SK-N-SH treated with all-trans-retinoic acid at 6 μM for 48 hours (cell line): ENCODE measurements at regions not wholly inside any gene's neighbourhood (a gene's known extent, or its start where the extent isn't known, plus 50 kb on each side); places are given as distances from the start of the nearest gene placed in this dataset.

Source experiments
- ATAC-seq: fragments of 200-7000 bp; cut with Tn5 transposase; 3 replicates; pipeline ENCODE4 v1.9.1; 2020; ENCODE audit warnings: mild to moderate bottlenecking, moderate library complexity
- ARNTL ChIP-seq: fragments of 450-650 bp; formaldehyde crosslinking; IDR thresholded peaks from 2 replicates; pipeline ENCODE4 v1.5.0; 2020; ENCODE audit warnings: low read depth, mild to moderate bottlenecking, moderate library complexity, borderline replicate concordance
- BACH2 ChIP-seq: fragments of 250-450 bp; sonication (Bioruptor Pico); IDR thresholded peaks from 2 replicates; pipeline ENCODE4 v1.9.0; 2021; ENCODE audit warnings: mild to moderate bottlenecking, borderline replicate concordance
- CREB5 ChIP-seq: fragments of 250-450 bp; sonication (Bioruptor Pico); IDR thresholded peaks from 2 replicates; pipeline ENCODE4 v1.5.1; 2020; ENCODE audit warnings: low read depth, mild to moderate bottlenecking, moderate library complexity
- CSDC2 ChIP-seq: fragments of 250-450 bp; sonication (Bioruptor Pico); IDR thresholded peaks from 2 replicates; pipeline ENCODE4 v1.5.0; 2020; ENCODE audit warnings: mild to moderate bottlenecking, moderate library complexity
- CSRNP3 ChIP-seq: fragments of 250-450 bp; sonication (Bioruptor Pico); IDR thresholded peaks from 2 replicates; pipeline ENCODE4 v1.5.1; 2021; ENCODE audit warnings: mild to moderate bottlenecking, moderate library complexity
- ESRRG ChIP-seq: fragments of 250-450 bp; sonication (Bioruptor Pico); IDR thresholded peaks from 2 replicates; pipeline ENCODE4 v1.6.1; 2021; ENCODE audit warnings: mild to moderate bottlenecking
- GLIS3 ChIP-seq: fragments of 250-450 bp; sonication (Bioruptor Pico); IDR thresholded peaks from 2 replicates; pipeline ENCODE4 v1.5.0; 2020; ENCODE audit warnings: mild to moderate bottlenecking, moderate library complexity
- ISL1 ChIP-seq: fragments of 250-450 bp; sonication (Bioruptor Pico); IDR thresholded peaks from 2 replicates; pipeline ENCODE4 v2.1.2; 2022; ENCODE audit warnings: mild to moderate bottlenecking, moderate library complexity
- OSR1 ChIP-seq: fragments of 250-450 bp; sonication (Bioruptor Pico); IDR thresholded peaks from 2 replicates; pipeline ENCODE4 v1.8.0; 2022; ENCODE audit warnings: moderate library complexity, mild to moderate bottlenecking, inconsistent platforms
- PPARA ChIP-seq: fragments of 250-450 bp; sonication (Bioruptor Pico); IDR thresholded peaks from 2 replicates; pipeline ENCODE4 v1.5.0; 2020; ENCODE audit warnings: mild to moderate bottlenecking, borderline replicate concordance
- RARB ChIP-seq: fragments of 250-450 bp; sonication (Bioruptor Pico); IDR thresholded peaks from 2 replicates; pipeline ENCODE4 v1.8.0; 2021; ENCODE audit warnings: mild to moderate bottlenecking, moderate library complexity
- SNAI2 ChIP-seq: fragments of 250-450 bp; sonication (Bioruptor Pico); IDR thresholded peaks from 2 replicates; pipeline ENCODE4 v1.5.0; 2020; ENCODE audit warnings: mild to moderate bottlenecking, moderate library complexity
- TCF4 ChIP-seq: fragments of 250-450 bp; sonication (Bioruptor Pico); IDR thresholded peaks from 2 replicates; pipeline ENCODE4 v1.8.0; 2021; ENCODE audit warnings: mild to moderate bottlenecking, moderate library complexity, borderline replicate concordance
- TOX ChIP-seq: fragments of 250-450 bp; sonication (Bioruptor Pico); IDR thresholded peaks from 2 replicates; pipeline ENCODE4 v1.8.0; 2021; ENCODE audit warnings: mild to moderate bottlenecking, moderate library complexity, borderline replicate concordance
- ZFP3 ChIP-seq: fragments of 250-450 bp; sonication (Bioruptor Pico); IDR thresholded peaks from 2 replicates; pipeline ENCODE4 v1.5.0; 2020; ENCODE audit warnings: mild to moderate bottlenecking, moderate library complexity
- ZFP30 ChIP-seq: fragments of 450-650 bp; formaldehyde crosslinking; IDR thresholded peaks from 2 replicates; pipeline ENCODE4 v1.5.0; 2022; ENCODE audit warnings: mild to moderate bottlenecking, moderate library complexity
- ZNF565 ChIP-seq: fragments of 450-650 bp; formaldehyde crosslinking; conservative IDR thresholded peaks from 2 replicates; pipeline ENCODE4 v1.5.0; 2020; ENCODE audit warnings: low read depth, mild to moderate bottlenecking, moderate library complexity
- ZNF70 ChIP-seq: fragments of 450-650 bp; formaldehyde crosslinking; IDR thresholded peaks from 2 replicates; pipeline ENCODE4 v1.5.0; 2020; ENCODE audit warnings: mild to moderate bottlenecking, moderate library complexity
- ZNF8 ChIP-seq: fragments of 450-650 bp; formaldehyde crosslinking; IDR thresholded peaks from 2 replicates; pipeline ENCODE4 v1.5.0; 2020; ENCODE audit warnings: mild to moderate bottlenecking, moderate library complexity
- TF ChIP-seq, protein P1 (sequence below): fragments of 250-450 bp; sonication (Bioruptor Pico); IDR thresholded peaks from 2 replicates; pipeline ENCODE4 v1.5.0; 2020; ENCODE audit warnings: mild to moderate bottlenecking, moderate library complexity
- TF ChIP-seq, protein P2 (sequence below): fragments of 250-450 bp; sonication (Bioruptor Pico); IDR thresholded peaks from 2 replicates; pipeline ENCODE4 v1.8.0; 2021; ENCODE audit warnings: low read depth, mild to moderate bottlenecking, moderate library complexity, borderline replicate concordance
- TF ChIP-seq, protein P3 (sequence below): fragments of 250-450 bp; sonication (Bioruptor Pico); IDR thresholded peaks from 2 replicates; pipeline ENCODE4 v1.8.0; 2020; ENCODE audit warnings: mild to moderate bottlenecking, moderate library complexity, borderline replicate concordance

DNA sequence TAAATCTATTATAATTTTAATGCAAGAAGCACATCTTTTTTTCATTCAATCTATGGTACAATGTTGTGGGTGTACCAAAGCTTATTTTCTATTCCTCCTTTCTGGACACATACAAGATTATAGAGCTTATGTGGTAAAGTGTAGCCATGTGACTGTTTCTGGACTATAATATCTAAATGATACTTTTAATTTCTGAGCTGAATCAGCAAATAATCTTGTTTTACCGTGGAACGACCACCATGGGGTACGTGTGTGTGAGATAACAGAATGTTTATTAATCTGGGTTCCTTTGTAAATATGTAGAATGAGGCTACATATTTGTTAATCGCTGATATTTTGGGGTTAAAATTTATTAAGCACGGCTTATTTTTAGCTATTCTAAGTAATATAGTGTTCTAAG is 111.5 kb upstream of the EYS start:
- TF ChIP-seq ZNF70 (no peak), TCF4 (CRISPR knock-in tag) (no peak), SNAI2 (CRISPR knock-in tag) (no peak), OSR1 (CRISPR knock-in tag) (no peak), CSRNP3 (CRISPR knock-in tag) (no peak), PPARA (CRISPR knock-in tag) (no peak), ZFP30 (CRISPR knock-in tag) (no peak), ARNTL (CRISPR knock-in tag) (no peak), CREB5 (CRISPR knock-in tag) (no peak), ESRRG (CRISPR knock-in tag) (no peak), RARB (CRISPR knock-in tag) (no peak), ISL1 (CRISPR knock-in tag) (no peak)
- TF ChIP-seq, protein P1, sequence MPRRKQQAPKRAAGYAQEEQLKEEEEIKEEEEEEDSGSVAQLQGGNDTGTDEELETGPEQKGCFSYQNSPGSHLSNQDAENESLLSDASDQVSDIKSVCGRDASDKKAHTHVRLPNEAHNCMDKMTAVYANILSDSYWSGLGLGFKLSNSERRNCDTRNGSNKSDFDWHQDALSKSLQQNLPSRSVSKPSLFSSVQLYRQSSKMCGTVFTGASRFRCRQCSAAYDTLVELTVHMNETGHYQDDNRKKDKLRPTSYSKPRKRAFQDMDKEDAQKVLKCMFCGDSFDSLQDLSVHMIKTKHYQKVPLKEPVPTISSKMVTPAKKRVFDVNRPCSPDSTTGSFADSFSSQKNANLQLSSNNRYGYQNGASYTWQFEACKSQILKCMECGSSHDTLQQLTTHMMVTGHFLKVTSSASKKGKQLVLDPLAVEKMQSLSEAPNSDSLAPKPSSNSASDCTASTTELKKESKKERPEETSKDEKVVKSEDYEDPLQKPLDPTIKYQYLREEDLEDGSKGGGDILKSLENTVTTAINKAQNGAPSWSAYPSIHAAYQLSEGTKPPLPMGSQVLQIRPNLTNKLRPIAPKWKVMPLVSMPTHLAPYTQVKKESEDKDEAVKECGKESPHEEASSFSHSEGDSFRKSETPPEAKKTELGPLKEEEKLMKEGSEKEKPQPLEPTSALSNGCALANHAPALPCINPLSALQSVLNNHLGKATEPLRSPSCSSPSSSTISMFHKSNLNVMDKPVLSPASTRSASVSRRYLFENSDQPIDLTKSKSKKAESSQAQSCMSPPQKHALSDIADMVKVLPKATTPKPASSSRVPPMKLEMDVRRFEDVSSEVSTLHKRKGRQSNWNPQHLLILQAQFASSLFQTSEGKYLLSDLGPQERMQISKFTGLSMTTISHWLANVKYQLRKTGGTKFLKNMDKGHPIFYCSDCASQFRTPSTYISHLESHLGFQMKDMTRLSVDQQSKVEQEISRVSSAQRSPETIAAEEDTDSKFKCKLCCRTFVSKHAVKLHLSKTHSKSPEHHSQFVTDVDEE = no peak
- TF ChIP-seq, protein P2, sequence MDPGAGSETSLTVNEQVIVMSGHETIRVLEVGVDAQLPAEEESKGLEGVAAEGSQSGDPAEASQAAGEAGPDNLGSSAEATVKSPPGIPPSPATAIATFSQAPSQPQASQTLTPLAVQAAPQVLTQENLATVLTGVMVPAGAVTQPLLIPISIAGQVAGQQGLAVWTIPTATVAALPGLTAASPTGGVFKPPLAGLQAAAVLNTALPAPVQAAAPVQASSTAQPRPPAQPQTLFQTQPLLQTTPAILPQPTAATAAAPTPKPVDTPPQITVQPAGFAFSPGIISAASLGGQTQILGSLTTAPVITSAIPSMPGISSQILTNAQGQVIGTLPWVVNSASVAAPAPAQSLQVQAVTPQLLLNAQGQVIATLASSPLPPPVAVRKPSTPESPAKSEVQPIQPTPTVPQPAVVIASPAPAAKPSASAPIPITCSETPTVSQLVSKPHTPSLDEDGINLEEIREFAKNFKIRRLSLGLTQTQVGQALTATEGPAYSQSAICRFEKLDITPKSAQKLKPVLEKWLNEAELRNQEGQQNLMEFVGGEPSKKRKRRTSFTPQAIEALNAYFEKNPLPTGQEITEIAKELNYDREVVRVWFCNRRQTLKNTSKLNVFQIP (CRISPR knock-in tag) = no peak
- ATAC-seq = no peak

- TF ChIP-seq OSR1 (CRISPR knock-in tag) (no peak), CREB5 (CRISPR knock-in tag) (no peak), BACH2 (CRISPR knock-in tag) (no peak), TOX (CRISPR knock-in tag) (no peak)
- TF ChIP-seq, all 23 proteins: peak for 0
- ATAC-seq = no peak
These were observed 110.0 kb upstream of the EYS start for GRCh38 chr6:65816991-65817390.

DNA sequence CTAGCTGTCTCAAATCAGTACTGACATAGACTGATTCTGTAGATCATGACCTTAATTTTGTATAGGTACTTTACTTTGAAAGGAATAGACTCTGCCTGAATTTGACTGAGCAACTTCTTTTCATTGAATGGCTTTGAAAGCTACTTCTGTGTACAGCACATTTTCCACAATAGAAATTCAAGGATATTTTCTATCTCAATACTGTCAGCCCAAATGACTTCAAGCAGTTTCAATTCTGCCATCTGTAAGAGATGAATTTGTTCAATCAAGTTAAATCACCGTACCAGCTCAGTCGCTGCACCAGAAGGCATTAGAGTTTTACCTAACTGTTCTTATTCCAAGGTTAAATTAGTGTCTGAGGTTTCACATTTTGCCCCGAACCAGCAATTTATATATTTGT is 107.0 kb upstream of the EYS start:
- no peak for ATAC-seq
- TF ChIP-seq ARNTL (CRISPR knock-in tag) (no peak), CSDC2 (CRISPR knock-in tag) (no peak), OSR1 (CRISPR knock-in tag) (no peak), CSRNP3 (CRISPR knock-in tag) (no peak), ZFP30 (CRISPR knock-in tag) (no peak), GLIS3 (CRISPR knock-in tag) (no peak), SNAI2 (CRISPR knock-in tag) (no peak), CREB5 (CRISPR knock-in tag) (no peak), ISL1 (CRISPR knock-in tag) (no peak), ZNF565 (CRISPR knock-in tag) (no peak), ZFP3 (no peak), RARB (CRISPR knock-in tag) (no peak), ZNF8 (no peak), ESRRG (CRISPR knock-in tag) (no peak), ZNF70 (no peak), PPARA (CRISPR knock-in tag) (no peak)
- TF ChIP-seq, protein P3, sequence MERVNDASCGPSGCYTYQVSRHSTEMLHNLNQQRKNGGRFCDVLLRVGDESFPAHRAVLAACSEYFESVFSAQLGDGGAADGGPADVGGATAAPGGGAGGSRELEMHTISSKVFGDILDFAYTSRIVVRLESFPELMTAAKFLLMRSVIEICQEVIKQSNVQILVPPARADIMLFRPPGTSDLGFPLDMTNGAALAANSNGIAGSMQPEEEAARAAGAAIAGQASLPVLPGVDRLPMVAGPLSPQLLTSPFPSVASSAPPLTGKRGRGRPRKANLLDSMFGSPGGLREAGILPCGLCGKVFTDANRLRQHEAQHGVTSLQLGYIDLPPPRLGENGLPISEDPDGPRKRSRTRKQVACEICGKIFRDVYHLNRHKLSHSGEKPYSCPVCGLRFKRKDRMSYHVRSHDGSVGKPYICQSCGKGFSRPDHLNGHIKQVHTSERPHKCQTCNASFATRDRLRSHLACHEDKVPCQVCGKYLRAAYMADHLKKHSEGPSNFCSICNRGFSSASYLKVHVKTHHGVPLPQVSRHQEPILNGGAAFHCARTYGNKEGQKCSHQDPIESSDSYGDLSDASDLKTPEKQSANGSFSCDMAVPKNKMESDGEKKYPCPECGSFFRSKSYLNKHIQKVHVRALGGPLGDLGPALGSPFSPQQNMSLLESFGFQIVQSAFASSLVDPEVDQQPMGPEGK (CRISPR knock-in tag) = no peak
- TF ChIP-seq, protein P2 (CRISPR knock-in tag) = no peak
